Kidney epithelial cell (primary cell): ENCODE measurements at regions not wholly inside any gene's neighbourhood (a gene's known extent, or its start where the extent isn't known, plus 50 kb on each side); places are given as distances from the start of the nearest gene placed in this dataset.

Source experiments
- DNase-seq: peaks from one replicate; pipeline ENCODE4 v3.0.0-alpha.2; 2010; ENCODE audit warnings: low read depth
- H3K27me3 ChIP-seq: 2 replicates; pipeline ENCODE4 v1.6.0; 2011; ENCODE audit warnings: low read length; ENCODE audit not compliant: control insufficient read depth, insufficient read depth
- H3K36me3 ChIP-seq: 2 replicates; pipeline ENCODE4 v1.5.1; 2011; ENCODE audit warnings: low read length; ENCODE audit not compliant: control insufficient read depth, insufficient read depth
- H3K4me3 ChIP-seq: 2 replicates; pipeline ENCODE4 v1.5.1; 2011; ENCODE audit warnings: low read depth, mild to moderate bottlenecking, control low read depth, low read length
- TF ChIP-seq, protein P1 (sequence below): IDR thresholded peaks from 2 replicates; pipeline ENCODE4 v1.5.1; 2011; ENCODE audit warnings: mild to moderate bottlenecking, moderate library complexity, low read length, control low read depth, inconsistent platforms; ENCODE audit not compliant: insufficient read depth, poor library complexity, severe bottlenecking

DNA sequence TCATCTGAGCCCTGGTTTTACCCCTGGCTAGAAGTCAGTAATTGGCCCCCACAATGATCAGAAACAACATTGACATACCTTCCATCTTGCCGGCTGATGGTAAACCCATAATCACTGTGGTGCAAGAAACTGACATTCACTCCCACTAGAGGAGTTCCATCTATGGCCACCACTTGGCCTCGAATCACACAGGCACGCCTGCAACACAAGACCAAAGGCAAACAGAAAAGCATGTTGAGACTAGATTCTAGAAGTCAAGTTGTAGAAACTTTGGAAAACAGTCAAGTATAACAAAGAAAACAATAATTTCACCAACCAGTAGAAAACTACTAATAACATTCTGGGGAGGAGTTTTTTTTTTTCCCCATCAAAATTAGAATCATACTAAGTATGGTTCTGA, 183.4 kb downstream of the SH2D1A start:
- Histone ChIP-seq H3K27me3 (no peaks in the 10 kb centered on the region), H3K4me3 (no peak overlapping the region), H3K36me3 (no peaks in the 10 kb centered on the region)
- DNase-seq, result no peak
- TF ChIP-seq, protein P1, sequence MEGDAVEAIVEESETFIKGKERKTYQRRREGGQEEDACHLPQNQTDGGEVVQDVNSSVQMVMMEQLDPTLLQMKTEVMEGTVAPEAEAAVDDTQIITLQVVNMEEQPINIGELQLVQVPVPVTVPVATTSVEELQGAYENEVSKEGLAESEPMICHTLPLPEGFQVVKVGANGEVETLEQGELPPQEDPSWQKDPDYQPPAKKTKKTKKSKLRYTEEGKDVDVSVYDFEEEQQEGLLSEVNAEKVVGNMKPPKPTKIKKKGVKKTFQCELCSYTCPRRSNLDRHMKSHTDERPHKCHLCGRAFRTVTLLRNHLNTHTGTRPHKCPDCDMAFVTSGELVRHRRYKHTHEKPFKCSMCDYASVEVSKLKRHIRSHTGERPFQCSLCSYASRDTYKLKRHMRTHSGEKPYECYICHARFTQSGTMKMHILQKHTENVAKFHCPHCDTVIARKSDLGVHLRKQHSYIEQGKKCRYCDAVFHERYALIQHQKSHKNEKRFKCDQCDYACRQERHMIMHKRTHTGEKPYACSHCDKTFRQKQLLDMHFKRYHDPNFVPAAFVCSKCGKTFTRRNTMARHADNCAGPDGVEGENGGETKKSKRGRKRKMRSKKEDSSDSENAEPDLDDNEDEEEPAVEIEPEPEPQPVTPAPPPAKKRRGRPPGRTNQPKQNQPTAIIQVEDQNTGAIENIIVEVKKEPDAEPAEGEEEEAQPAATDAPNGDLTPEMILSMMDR, result no peak

DNA sequence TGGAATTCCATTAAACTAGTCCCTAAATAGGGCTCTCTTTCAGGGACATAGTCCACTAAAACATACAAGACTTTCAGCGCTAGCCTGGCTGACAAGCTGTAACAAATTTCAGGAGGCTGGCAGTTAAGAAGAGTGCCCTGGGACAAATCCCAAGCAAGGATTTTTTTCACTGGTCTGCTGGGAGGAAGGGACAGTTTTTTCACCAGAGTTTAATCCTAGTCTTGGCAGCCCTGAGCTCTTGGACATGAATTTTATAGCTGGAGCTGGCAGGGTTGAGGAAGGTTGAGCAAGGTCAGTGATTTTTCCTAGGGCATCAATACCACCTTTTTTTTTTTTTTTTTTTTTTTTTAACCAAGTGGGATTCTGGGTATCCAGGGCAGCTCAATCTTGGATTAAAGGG, 184.4 kb downstream of the SH2D1A start:
- Histone ChIP-seq H3K36me3 (no peaks in the 10 kb centered on the region), H3K27me3 (no peaks in the 10 kb centered on the region), H3K4me3 (no peak overlapping the region)
- DNase-seq, result no peak
- TF ChIP-seq, protein P1, result no peak

DNA sequence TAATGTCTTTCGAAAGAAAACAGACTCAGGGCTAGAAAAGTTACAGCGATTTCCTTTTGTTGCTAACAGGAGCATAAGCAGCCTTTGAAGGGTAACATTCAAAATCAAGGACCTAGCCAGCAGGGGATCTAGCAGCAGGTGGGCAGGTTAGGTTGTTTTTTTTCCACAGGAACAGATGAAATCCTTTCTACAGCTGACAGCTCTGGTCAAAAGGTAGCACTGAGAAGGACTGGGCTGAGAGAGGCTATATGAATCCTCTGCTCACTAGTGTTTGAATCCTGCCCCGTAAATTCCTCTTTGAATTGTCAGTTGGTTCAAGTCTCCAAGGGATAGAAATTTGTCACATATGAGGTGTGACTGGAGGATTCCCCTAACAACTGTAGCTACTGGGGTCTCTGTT, 188.2 kb downstream of the SH2D1A start:
- no peaks in the 10 kb centered on the region for H3K27me3 ChIP-seq

DNA sequence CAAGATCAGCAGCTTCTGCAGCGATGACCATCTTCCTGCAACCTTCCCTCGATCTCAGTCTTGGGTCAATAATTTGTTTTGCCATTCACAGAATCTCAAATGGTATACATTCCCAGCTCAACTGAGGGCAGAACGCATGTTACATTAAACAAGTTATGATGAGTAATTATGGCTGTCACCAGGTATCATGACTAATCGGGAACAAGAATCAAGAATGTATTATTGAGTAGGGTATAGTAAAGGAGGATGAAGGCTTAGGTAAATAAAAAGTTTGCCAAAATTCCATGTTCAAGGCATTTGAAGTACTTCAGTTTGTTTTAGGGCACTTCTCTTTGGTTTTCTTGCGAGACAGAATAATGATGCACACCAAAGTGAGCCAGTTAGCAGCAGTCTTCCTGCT, 194.1 kb downstream of the SH2D1A start:
- Histone ChIP-seq H3K36me3 (no peaks in the 10 kb centered on the region), H3K27me3 (no peaks in the 10 kb centered on the region), H3K4me3 (no peak overlapping the region)
- no peak for DNase-seq
- TF ChIP-seq, protein P1, result no peak

More for the DNA sequence above, 188.2 kb downstream of the SH2D1A start:
- Histone ChIP-seq H3K36me3 (no peaks in the 10 kb centered on the region), H3K4me3 (no peak overlapping the region)
- DNase-seq, result no peak
- TF ChIP-seq, protein P1, result no peak

DNA sequence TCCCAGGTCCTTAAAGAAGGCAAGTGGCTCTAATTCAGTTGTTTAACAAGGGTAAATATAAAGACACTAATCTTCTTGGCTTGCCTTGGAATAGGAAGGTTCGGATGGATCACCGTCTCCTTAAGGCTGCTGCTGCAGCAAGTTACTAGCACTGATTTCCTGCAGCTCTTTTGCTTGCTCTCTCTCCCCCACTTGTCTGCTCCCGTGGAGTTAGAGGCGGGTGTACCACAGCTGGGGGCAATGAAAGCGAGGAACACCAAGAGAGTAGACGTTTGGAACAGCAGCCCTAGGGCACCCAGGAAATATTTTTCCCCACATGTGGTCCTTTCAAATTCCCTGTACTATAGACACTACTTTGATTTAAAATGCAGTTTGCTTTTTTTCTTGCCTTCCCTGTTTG, 202.2 kb downstream of the SH2D1A start:
- Histone ChIP-seq H3K36me3 (no peaks in the 10 kb centered on the region), H3K27me3 (no peaks in the 10 kb centered on the region), H3K4me3 (no peak overlapping the region)
- TF ChIP-seq, protein P1, result no peak
- DNase-seq, result no peak

DNA sequence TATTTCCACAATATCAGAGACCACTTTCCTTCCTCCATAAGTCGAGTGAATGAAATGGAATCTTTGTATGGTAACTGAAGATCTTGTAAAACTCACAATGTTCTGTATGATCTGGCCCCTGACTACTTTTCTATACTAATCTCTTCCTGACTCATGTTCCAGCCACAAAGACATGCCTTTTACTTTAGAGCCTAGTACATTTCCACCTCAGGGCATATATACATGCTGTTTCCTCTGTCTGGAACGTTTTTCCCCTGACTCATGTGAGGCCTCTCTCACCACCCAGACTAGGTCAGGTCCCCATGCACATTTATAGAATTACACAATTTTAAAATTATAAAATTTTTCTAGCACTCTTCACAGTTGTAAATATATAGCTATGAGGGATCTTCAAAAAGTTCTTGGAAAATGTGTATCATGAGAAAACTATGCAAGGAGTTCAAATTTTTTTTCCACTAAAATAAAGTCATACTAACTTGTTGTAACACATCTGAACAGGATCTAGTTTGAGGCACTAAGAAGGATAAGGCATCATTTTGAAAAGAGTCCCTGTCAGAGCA, 208.8 kb downstream of the SH2D1A start:
- TF ChIP-seq, protein P1, result no peak
- H3K36me3 ChIP-seq, result no peaks in the 10 kb centered on the region
- no peak for DNase-seq
- H3K27me3 ChIP-seq, result no peaks in the 10 kb centered on the region
- no peak overlapping the region for H3K4me3 ChIP-seq
